HG03159 (cell line): ENCODE measurements at regions not wholly inside any gene's neighbourhood (a gene's known extent, or its start where the extent isn't known, plus 50 kb on each side); places are given as distances from the start of the nearest gene placed in this dataset.

Experiments used
- ATAC-seq: cut with Tn5 transposase; IDR thresholded peaks from one replicate; pipeline ENCODE4 v1.9.1; 2021; ENCODE audit warnings: mild to moderate bottlenecking, moderate library complexity; ENCODE audit not compliant: unreplicated experiment

GRCh38 chr11:23233075-23233474 is 372.8 kb upstream of the CCDC179 start:
- no peak for ATAC-seq

DNA sequence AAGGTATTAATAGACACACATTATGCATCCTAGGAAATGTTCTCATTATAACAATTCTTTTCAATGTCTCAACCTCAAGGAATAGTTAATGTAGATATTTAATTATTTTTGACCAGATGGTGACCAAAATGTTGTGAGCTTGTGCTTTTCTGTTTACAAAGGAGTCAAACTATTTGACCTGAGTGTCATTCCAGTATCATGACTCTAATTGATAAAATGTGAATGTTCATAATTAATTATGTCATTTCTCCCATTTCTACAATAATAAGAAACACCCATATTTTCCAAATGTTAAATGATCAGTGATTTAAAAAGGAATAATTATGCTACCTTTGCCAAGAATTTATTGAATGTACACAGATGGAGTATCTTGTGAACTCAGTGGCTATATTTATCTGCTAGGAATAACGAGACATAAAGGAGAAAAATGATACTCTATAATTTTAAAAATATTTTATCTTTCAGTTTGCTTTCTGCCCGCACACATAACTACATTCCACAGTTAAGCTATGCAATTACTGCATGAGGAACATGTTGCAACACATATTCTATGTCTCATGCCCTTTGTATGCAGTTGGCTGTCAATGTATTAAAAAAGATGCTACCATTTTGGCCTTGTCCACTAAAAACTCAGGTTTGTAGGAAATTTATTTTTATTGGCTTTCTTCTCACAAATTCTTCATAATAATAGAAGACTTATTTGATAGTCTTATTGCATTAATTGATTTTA is 376.7 kb upstream of the CCDC179 start:
- no peak for ATAC-seq

DNA sequence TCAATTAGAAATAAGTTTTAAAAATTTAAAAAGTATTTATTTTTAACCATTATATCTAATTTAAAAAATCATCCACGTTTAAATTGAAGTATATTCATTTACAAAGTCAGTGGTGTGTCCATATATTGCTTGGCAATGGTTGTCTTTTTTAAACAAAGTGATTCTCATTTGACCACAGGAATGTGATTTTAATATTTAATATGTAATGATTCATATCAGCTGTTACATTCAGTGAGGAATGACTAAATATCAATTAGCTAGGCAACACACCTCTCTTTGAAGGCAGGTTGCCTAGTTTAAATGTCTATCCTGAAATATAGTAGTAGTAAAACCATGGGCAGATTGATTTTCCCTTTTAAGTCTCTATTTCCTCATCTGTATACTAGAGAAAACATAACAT is 392.2 kb upstream of the CCDC179 start:
- ATAC-seq = no peak

- ATAC-seq = no peak
Observed at GRCh38 chr11:23257088-23257487, 396.8 kb upstream of the CCDC179 start.

DNA sequence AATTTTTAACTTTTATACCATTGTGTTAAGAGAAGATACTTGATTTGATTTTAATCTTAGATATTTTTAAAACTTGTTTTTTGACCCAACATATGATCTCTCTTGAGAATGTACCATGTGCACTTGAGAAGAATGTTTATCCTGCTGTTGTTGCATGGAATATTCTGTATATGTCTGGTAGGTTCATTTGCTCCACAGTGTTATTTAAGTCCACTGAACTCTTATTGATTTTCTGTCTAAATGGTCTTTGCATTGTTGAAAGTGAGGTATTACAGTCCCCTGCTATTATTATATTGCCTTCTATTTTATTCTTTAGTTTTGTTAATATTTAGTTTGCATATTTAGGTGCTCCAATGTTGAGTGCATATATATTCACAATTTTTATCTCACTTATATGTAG is 397.3 kb upstream of the CCDC179 start:
- no peak for ATAC-seq

DNA sequence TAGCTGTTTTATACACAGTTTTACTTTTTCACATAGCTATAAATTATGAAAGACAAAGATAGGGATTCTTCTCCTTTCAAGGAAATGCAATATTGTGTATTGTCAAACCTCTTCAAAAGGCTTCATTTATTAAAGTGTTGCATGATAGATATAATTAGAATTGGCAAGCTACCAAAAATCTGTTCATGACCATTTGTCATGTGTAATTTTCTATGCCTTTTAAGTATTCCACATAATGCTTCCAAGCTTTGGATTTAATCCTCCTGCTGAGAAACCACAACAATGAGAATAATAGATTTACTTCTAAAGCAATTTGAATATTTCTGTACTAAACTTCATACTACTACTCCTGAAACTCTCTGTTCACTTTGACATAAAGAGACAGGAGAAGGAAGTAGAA is 403.2 kb upstream of the CCDC179 start:
- ATAC-seq = no peak

- ATAC-seq = no peak
Observed at GRCh38 chr11:23272095-23272494, 411.8 kb upstream of the CCDC179 start.

GRCh38 chr11:23278121-23278520 is 417.8 kb upstream of the CCDC179 start:
- ATAC-seq = no peak

- no peak for ATAC-seq
Observed at GRCh38 chr11:23280088-23280487, 419.8 kb upstream of the CCDC179 start.

- ATAC-seq = no peak
Observed at GRCh38 chr11:23283666-23284065, 423.4 kb upstream of the CCDC179 start.

DNA sequence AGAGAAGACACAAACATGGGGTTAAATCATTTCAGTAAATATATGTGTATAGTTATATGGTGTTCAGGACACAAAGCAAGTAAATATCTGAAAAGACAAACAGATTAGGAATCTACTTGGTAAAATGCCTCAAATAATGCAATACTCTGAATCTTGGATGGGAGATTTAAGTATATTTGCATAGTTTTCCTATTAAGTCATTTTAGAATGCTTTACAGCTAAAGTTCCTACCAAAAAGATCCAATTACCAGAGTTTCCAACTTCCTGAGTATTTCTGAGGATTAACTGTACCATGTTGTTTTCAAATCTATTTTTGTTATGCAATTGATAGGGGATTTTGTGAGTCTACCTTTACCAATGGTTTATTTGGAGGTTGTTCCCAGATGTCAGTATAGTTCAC is 424.4 kb upstream of the CCDC179 start:
- ATAC-seq = no peak

DNA sequence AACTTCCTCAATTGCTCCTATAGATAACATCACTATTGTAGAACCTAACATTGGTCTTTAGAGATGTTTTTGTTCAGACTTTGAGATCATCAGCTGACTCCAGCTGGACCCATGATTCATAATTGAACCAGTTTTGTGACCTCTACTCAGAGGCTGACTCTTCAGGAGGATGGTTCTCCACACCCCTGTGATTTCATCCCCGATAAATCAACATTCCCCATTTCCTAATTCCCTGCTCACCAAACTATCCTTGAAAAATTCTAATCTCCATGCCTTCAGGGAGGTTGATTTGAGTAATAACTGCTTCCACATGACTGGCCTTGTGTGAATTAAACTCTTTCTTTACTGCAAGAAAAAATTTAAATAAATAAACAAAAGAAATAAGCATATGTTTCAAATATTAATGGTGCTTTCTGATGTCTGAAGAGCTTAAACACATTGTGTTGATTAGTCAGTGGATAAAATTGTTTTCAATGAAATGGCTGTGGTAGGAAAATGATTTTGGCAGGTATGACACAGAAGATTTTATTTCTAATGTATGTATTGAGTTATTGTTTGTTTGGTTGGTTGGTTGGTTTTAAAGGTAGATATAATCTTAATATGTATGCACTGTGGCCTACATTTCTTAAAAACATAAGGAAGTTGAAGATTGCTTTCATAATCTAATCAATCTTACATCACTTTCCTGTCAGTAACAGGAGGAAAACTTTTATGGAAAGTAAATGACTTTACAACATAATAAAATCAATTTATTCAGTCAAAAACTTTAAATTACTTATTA is 427.9 kb upstream of the CCDC179 start:
- ATAC-seq = no peak

GRCh38 chr11:23295241-23295640 is 435.0 kb upstream of the CCDC179 start:
- ATAC-seq = no peak

- no peak for ATAC-seq
Observed at GRCh38 chr11:23308041-23308440, 447.8 kb upstream of the CCDC179 start.

DNA sequence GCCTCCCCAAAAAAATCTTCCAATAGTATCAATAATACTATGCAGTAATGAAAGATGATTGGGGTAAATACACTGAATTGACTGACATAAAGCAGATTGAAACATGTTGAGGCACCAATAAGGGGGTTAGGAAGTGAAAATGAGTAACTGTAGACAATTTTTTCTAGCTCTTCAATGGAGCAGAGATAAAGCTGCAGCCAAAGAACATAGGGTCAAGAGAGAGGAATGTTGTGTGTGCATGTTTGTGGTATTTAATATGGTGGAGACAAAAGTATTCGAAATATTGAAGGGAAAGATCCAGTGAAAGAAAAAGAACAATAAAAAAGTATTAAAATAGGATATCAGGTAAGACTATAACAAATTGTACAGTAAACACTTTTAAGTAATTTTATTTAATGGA is 450.0 kb upstream of the CCDC179 start:
- no peak for ATAC-seq

DNA sequence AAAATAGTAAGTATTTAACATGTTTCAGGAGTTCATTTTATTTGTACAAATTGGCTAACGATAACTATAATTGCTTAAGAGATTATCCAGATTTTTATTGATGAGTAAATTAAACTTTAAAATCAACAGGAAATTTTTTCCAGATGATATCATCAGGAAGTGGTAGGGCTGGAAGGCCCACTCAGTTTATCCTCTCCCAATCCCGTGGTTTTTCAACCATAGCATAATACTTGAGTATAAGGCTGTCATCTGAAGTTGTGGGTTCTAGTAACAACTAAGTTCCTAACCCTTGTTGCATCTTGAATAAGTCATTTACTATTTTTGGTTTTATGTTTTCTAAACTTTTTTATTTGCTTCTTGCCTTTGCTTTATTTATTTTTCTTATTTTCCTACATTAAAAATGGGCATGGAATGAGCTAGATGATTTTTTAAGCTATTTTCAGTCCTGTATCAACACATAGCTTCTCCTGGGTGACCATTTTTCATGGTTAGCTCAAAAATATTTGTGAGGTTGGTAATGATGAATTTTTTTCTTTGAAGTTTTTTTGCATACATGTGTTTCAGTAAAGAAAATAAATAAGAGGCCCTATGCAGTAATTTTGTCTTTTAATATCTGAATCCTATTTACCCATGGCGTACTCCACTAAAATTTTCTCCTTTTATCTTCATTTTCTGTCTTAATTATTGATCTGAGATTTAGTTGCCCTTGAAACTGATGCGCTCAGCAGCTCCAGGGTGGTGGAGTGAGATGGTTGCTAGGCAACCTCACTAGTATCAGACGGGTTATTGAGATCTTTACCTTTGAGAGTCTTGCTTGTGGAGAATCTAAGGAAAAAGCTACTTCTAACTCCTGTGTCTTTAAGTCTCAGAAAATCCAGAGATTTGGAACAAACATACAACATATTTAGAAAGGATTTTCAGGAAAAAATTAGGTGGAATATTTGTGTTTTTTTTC is 452.0 kb upstream of the CCDC179 start:
- no peak for ATAC-seq

- ATAC-seq = no peak
Observed at GRCh38 chr11:23313001-23313400, 452.7 kb upstream of the CCDC179 start.

- no peak for ATAC-seq
Observed at GRCh38 chr11:23314162-23314561, 453.9 kb upstream of the CCDC179 start.

DNA sequence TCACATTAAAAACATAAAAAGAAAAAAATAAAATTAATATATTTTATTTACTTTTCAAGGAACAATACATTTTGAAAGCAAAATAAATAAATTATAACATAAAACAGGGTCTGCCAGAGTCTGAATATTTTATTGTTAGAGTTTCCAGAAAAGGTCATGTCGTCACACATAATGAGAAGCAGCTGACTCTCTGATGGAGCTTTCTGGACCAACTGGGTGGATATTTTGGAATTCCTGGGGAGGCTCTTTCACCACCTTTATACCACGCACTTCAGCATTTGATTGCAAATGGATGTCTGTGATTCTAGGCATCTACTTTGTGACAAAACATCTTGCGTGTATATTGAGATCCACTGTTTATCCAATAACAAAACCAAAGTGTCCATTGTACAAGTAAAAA is 455.0 kb upstream of the CCDC179 start:
- ATAC-seq = no peak

- no peak for ATAC-seq
Observed at GRCh38 chr11:23317816-23318215, 457.5 kb upstream of the CCDC179 start.

- no peak for ATAC-seq
Observed at GRCh38 chr11:23318670-23319069, 458.4 kb upstream of the CCDC179 start.
